ENCODE measurements at regions not wholly inside any gene's neighbourhood (a gene's known extent, or its start where the extent isn't known, plus 50 kb on each side); places are given as distances from the start of the nearest gene placed in this dataset.

- no peak for DNase-seq (ENCODE audit: low read depth in 2 of 2)
Observed at GRCh38 chr22:49132009-49132408, 695.7 kb downstream of the BRD1 start.

DNA sequence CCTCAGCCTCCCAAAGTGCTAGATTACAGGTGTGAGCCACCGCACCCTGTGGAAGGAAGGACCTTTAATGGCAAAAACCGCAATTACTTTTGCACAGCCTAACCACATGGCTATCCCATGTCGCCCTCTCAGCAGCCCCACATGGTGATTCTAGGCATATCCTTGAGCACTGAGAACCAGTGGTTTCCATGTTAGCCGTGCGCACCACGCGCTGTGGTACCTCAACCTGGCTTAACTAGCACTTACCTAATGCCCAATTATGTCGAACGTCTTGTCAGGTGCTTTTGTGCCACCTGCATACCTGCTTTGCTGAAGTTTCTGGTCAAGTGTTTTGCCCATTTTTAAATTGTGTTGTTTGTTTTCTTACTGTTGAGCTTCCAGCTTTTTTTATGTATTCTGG is 697.9 kb downstream of the BRD1 start:
- DNase-seq (ENCODE audit: low read depth in 2 of 2) = no peak

DNA sequence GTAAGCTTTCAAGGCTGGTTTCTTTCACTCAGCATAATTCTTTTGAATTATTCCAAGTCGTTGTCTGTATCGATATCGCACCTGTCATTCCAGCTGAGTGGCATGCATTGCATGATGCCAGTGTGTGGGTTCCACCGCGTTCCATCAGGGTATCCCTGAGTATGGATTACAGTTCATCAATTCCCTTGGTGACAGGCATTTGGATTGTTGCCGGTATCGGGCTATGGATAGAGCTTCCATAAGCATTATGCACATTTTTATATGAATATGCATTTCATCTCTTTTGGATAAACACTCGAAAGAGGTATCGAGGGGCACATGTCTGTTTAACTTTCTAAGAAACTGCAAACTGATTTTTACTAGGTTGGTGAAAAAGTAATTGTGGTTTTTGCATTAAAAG is 698.8 kb downstream of the BRD1 start:
- DNase-seq (ENCODE audit: low read depth in 2 of 2) = no peak

GRCh38 chr22:49124608-49125007 is 703.1 kb downstream of the BRD1 start:
- DNase-seq (ENCODE audit: low read depth in 2 of 2) = no peak

DNA sequence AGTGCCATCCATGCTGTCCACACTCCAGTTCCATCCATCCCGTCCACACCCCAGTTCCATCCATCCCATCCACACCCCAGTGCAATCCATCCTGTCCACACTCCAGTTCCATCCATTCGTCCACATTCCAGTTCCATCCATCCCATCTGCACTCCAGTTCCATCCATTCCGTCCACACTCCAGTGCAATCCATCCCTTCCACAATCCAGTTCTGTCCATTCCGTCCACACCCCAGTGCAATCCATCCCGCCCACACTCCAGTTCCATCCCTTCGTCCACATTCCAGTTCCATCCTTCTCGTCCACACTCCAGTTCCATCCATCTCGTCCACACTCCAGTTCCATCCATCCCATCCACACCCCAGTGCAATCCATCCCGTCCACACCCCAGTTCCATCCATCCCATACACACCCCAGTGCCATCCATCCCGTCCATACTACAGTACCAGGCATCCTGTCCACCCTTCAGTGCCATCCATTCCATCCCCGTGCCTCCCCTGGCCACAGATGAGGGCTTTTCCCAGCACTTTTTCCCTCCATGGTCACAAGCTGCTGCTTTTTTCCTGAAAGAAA is 704.0 kb downstream of the BRD1 start:
- DNase-seq (ENCODE audit: low read depth in 2 of 2) = no peak

- DNase-seq (ENCODE audit: low read depth in 2 of 2) = no peak
Observed at GRCh38 chr22:49119551-49119952, 708.1 kb downstream of the BRD1 start.

DNA sequence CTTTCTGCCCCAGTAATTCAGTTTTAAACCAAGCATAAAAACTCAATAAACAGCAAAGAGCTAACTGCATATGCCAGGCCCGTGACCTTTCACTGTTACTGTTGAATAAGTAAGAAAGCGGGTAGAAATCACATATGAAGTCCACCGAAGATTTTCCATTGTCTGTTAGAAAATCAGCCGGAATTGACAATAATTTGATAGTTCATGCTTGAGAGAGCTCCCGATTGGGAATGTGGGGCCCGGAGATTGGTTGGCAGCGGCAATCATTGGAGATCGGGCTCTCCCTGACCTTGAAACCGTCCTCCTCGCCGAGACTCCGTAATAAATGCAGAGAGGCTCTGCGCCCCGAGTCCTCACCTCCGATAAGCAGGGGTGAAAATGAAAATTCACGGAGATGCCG is 709.6 kb downstream of the BRD1 start:
- DNase-seq (ENCODE audit: low read depth in 2 of 2) = no peak

- no peak for DNase-seq (ENCODE audit: low read depth in 2 of 2)
Observed at GRCh38 chr22:49117486-49117885, 710.2 kb downstream of the BRD1 start.

DNA sequence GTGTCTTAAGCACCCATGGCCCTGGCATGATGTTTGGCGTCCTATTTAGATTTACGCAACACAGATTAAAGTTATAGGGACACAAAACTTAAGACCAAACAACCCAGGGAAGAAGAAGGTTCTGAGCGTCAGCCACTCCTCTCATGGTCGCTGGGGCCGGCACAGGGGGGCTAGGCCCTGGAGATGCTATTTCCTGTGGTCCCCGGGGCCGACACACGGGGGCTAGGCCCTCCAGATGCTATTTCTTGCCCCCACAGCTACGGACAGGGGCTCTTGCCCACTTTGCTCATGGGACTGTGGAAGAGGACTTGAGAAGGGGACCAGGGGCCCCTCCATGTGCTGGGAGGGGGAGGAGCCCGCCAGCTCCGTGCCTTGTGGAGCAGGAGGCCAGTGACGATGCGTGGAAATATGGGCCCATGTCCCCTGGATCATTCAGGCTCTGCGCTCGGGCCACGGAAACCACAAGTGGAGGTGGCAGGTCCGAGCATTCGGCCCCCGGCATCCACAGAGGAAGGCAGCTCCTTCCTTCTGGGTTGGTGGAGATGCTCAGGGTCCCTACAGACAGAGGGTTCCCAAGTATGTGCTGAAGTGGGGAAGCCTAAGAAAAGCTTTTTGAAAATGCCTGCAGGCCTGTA is 711.1 kb downstream of the BRD1 start:
- no peak for DNase-seq (ENCODE audit: low read depth in 2 of 2)

DNA sequence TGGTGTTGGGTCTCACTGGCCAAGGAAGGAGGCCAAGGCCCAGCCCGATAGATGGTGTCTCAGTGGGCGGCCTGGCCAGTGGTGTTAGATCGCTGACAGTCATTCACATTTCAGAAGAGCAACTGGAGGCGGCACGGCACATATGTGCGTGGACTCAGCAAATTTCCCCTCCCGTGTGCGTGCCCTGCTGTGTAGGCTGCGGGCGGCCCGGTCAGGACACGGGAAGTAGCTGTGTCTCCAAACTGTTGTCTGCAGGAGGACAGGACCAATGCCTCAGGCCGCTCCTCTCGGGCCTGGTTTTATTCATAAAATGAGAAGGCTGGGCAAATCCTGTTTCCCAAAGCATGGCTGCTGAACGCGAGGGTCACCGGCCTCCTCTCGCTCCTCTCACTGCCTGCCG is 711.7 kb downstream of the BRD1 start:
- DNase-seq (ENCODE audit: low read depth in 2 of 2) = no peak

DNA sequence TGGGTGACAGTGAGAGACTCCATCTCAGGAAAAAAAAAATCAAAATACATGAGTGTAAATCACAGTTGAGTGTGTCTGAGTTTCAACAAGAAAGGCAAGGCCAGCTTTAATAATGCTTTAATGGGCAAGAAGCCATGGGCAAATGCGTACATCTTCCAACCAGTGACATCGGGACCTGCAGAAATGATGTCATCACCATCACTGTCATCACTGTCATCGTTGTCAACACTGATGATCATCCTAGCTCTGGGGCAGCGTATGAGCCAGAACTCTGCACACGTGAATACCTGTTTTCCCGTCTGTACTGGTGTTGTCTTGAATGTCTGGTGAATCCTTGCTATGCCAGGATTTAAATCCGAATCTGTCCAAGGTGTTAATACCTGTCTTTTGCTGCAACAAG is 712.5 kb downstream of the BRD1 start:
- no peak for DNase-seq (ENCODE audit: low read depth in 2 of 2)

- no peak for DNase-seq (ENCODE audit: low read depth in 2 of 2)
Observed at GRCh38 chr22:49113758-49114157, 713.9 kb downstream of the BRD1 start.

DNA sequence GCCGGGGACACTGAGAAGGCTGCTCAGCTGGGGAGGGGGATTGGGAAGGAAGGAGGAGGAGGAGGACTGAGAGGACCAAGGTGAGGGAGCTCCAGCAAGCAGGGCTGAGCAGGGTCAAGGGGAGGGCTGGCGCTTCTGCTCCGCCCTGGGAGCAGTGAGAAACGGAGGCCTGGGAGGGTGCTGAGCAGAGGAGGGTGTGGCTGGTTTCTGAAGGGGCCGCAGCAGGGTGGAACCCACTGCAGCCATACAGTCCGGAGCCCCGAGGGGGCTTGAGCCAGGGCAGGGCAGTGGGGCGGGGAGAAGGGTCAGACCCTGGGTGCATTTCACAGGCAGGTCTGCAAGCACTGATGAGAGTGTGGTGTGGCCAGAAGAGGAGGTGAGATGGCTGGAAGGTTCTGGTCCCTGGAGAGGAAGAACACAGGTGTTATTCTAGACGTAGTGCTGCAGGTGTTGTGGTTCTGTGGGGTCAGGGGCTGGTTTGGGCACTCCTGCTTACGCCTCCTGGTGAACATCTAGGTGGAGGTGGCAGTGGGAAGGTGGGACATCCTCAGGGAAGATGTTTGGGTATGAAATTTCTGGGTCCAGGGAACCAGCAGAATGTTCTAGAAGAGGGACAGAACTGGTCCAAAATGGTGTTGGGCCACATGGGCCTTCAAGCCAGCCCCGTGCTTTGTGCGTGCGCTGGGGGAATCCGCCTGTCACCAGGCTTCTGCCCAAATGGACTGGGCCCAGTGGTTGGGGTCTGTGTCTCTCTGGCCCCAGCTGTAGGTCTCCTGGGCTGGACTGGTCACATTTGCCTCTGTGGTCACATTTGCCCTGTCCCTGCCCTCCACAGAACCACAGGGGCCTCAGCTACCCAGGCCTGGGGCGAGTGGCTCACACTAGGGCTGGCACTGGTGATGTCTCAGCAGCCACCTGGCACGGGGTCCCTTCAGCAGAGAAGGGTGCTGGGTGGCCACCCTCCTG is 714.7 kb downstream of the BRD1 start:
- no peak for DNase-seq (ENCODE audit: low read depth in 2 of 2)

GRCh38 chr22:49112176-49112575 is 715.5 kb downstream of the BRD1 start:
- no peak for DNase-seq (ENCODE audit: low read depth in 2 of 2)

- DNase-seq (ENCODE audit: low read depth in 2 of 2) = no peak
Observed at GRCh38 chr22:49111085-49111484, 716.6 kb downstream of the BRD1 start.

DNA sequence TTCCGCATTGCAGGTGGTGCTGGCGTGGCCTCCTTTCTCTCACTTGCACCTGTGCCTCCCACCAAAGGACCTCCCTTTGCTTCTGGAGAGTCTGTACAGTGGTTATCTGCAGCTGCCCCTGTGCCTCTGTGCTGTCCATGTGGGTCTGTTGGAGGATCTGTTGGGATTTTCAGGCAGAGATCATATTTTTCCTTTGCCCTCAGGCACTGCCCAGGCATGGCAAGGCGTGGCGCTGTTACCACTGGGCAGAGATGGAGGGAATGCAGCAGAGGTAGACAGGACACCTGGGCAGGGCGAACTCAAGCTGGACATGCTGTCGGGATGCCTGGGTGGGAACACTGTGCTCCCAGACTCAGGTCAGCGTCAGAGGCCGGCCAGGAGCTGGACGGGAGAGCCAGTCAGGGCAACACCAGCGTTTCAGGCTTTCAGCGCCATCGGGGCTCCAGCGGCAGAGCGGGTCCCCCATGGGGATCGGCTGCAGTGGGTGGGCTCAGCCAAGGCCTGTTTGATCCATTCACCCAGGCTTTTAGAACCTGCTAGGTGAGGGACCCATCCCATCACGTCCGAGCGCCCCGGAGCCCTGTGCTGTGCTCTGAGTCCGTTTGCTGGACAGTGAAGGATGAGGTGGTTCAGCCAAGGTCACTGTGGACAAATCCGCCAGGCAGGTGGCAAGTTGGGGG is 718.9 kb downstream of the BRD1 start:
- no peak for DNase-seq (ENCODE audit: low read depth in 2 of 2)

DNA sequence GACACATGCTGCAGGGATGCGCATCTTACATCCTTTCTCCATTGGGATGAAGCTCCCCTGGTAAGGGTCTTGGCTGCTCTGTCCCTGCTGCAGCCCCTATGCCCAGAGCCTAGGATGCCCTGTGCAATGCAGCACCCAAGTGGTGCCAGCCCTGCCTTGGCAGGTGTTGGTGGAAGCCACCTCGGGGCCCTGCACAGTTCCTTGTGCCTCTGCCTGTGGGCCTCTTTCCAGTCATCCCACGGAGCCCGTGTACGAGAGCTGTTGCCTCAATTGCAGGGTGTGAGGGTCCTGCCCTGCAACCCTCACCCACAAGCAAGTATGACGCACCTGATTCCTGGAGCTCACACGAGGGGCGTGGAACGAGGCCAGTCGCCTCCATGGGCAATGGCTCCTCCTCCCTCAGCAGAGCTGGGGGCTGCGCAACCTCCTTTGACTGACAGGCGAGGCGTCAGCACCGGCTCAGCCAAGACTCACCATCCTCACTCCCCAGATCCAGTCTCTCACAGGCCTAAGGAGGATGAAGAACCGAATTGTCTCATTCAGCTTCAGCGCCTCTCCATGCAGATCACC is 719.6 kb downstream of the BRD1 start:
- no peak for DNase-seq (ENCODE audit: low read depth in 2 of 2)

DNA sequence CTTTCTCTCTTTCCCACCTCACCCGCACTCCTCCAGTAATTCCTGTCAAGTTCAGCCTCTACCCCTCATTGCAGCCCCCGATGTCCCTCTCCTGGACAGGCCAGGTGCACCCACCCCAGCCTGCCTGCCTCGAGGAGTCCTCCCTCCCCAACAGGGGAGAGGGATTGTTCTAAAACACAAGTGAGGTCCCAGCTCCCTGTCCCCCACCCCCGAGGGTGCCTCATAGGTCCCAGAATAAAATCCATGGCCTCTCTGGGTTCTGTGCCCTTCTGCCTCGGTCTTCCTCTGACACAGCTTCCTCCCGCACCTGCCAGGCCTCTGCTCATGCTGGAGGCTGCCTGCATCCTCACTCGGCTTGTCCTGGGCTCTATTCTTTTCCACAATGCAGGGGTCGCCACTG is 720.1 kb downstream of the BRD1 start:
- DNase-seq (ENCODE audit: low read depth in 2 of 2) = no peak

DNA sequence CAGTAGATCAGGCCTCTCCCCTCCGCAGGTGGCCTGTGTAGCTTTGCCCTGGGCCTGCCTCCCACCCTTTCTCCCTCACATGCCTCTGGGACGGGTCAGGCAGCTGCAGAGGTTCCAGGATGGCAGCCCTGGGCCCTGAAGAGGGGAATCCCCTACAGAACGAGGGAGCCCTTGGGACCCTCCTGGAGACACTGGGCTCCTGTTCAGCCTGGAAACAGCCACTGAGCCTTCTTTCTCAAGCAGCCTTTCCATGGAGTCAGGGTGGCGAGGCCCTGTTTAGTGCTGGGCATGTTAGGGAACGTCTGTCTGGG is 720.9 kb downstream of the BRD1 start:
- DNase-seq (ENCODE audit: low read depth in 2 of 2) = no peak

- no peak for DNase-seq (ENCODE audit: low read depth in 2 of 2)
Observed at GRCh38 chr22:49106096-49106841, 721.4 kb downstream of the BRD1 start.

DNA sequence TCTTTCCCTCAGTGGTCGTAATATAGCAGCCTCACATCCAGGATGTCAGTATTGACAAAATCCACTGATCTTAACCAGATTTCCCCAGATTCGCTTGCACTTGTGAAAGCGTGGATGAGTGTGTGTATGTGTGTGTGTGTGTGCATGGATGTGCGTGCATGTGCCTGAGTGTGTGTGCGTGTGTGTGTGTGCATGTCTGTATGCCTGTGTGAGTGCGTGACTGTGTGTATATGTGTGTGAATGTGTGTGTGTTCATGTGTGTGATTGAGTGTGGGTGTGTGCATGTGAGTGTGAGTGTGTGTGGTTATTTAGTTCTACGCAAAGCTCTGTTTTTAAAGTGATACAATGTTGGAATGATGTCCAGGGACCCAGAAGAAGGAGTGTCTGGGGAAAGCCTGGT is 723.2 kb downstream of the BRD1 start:
- no peak for DNase-seq (ENCODE audit: low read depth in 2 of 2)

Measured in dermis microvascular lymphatic vessel endothelial cell (primary cell).